ENCODE measurements at regions not wholly inside any gene's neighbourhood (a gene's known extent, or its start where the extent isn't known, plus 50 kb on each side); places are given as distances from the start of the nearest gene placed in this dataset.

DNA sequence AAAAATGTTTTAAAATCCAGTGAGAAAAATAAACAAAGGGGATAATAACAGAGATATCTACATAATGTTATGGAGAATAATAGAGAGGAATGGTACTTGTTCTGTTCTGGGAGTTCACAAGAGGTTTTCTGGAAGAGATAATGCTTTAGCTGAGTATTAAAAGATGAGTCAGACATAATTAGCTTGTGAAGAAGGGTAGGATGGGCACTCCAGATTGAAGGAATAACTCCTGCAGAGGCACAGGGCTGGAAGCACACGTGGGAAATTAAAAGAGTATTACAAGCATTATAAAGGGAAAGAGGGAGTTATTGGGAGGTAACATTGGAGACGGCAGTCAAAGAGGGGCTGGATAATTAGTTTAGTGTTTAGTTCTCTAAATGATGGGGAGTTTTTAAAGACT, 124.9 kb upstream of the BTG1 start:
- TF ChIP-seq, protein P1, sequence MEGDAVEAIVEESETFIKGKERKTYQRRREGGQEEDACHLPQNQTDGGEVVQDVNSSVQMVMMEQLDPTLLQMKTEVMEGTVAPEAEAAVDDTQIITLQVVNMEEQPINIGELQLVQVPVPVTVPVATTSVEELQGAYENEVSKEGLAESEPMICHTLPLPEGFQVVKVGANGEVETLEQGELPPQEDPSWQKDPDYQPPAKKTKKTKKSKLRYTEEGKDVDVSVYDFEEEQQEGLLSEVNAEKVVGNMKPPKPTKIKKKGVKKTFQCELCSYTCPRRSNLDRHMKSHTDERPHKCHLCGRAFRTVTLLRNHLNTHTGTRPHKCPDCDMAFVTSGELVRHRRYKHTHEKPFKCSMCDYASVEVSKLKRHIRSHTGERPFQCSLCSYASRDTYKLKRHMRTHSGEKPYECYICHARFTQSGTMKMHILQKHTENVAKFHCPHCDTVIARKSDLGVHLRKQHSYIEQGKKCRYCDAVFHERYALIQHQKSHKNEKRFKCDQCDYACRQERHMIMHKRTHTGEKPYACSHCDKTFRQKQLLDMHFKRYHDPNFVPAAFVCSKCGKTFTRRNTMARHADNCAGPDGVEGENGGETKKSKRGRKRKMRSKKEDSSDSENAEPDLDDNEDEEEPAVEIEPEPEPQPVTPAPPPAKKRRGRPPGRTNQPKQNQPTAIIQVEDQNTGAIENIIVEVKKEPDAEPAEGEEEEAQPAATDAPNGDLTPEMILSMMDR (IDR thresholded peaks at IDR 0.05): no peak
- TF ChIP-seq POLR2AphosphoS5 (IDR thresholded peaks at IDR 0.05; ENCODE audit: low read depth, low read length) (no peak), SIN3A (IDR thresholded peaks at IDR 0.05; ENCODE audit: borderline replicate concordance, insufficient read depth, low read depth, low read length) (no peak)
- TF ChIP-seq, protein P2, sequence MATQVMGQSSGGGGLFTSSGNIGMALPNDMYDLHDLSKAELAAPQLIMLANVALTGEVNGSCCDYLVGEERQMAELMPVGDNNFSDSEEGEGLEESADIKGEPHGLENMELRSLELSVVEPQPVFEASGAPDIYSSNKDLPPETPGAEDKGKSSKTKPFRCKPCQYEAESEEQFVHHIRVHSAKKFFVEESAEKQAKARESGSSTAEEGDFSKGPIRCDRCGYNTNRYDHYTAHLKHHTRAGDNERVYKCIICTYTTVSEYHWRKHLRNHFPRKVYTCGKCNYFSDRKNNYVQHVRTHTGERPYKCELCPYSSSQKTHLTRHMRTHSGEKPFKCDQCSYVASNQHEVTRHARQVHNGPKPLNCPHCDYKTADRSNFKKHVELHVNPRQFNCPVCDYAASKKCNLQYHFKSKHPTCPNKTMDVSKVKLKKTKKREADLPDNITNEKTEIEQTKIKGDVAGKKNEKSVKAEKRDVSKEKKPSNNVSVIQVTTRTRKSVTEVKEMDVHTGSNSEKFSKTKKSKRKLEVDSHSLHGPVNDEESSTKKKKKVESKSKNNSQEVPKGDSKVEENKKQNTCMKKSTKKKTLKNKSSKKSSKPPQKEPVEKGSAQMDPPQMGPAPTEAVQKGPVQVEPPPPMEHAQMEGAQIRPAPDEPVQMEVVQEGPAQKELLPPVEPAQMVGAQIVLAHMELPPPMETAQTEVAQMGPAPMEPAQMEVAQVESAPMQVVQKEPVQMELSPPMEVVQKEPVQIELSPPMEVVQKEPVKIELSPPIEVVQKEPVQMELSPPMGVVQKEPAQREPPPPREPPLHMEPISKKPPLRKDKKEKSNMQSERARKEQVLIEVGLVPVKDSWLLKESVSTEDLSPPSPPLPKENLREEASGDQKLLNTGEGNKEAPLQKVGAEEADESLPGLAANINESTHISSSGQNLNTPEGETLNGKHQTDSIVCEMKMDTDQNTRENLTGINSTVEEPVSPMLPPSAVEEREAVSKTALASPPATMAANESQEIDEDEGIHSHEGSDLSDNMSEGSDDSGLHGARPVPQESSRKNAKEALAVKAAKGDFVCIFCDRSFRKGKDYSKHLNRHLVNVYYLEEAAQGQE (IDR thresholded peaks at IDR 0.05; ENCODE audit: insufficient read depth in 1 of 2, low read depth in 2 of 2, low read length in 1 of 2): no peak
